WTC11 (cell line): ENCODE measurements at regions not wholly inside any gene's neighbourhood (a gene's known extent, or its start where the extent isn't known, plus 50 kb on each side); places are given as distances from the start of the nearest gene placed in this dataset.

Experiments used
- ATAC-seq: fragments of 200-7000 bp; cut with Tn5 transposase; 2 replicates; pipeline ENCODE4 v1.10.0; 2021; ENCODE audit warnings: mild to moderate bottlenecking, moderate library complexity
- CTCF ChIA-PET: fragments of 300-600 bp; sonication (Branson Sonifier 250); formaldehyde crosslinking; loops from one replicate; lab custom pipeline; 2021; ENCODE audit warnings: antibody characterized with exemption; lab: Charles Lee
- POLR2A ChIA-PET: fragments of 350-600 bp; sonication (Branson Sonifier 250); formaldehyde crosslinking; loops from one replicate; lab custom pipeline; 2021; ENCODE audit warnings: antibody characterized with exemption; lab: Charles Lee
- DNase-seq: peaks from one replicate; pipeline ENCODE4 v3.0.0; 2021; ENCODE audit warnings: low spot score
- H3K27ac Mint-ChIP-seq: 2 replicates; pipeline ENCODE4 v1.8.0; 2021; ENCODE audit warnings: mixed read lengths
- H3K27me3 Mint-ChIP-seq: 2 replicates; pipeline ENCODE4 v1.8.0; 2021; ENCODE audit warnings: low read depth, mild to moderate bottlenecking, moderate library complexity, mixed read lengths
- H3K36me3 Mint-ChIP-seq: 2 replicates; pipeline ENCODE4 v1.8.0; 2021; ENCODE audit warnings: mixed read lengths
- H3K4me1 Mint-ChIP-seq: 2 replicates; pipeline ENCODE4 v1.8.0; 2022; ENCODE audit warnings: mixed read lengths
- H3K4me3 Mint-ChIP-seq: 2 replicates; pipeline ENCODE4 v1.8.0; 2021; ENCODE audit warnings: mild to moderate bottlenecking, moderate library complexity, mixed read lengths
- H3K9me3 Mint-ChIP-seq: 2 replicates; pipeline ENCODE4 v1.8.0; 2021; ENCODE audit warnings: mixed read lengths
- CBFB ChIP-seq: sonication (generic); formaldehyde crosslinking; IDR thresholded peaks from 2 replicates; pipeline ENCODE4 v1.8.1; 2022; ENCODE audit warnings: mild to moderate bottlenecking, low read depth, missing genetic modification reagents
- ETV6 ChIP-seq: sonication (generic); formaldehyde crosslinking; IDR thresholded peaks from 2 replicates; pipeline ENCODE4 v1.8.1; 2022; ENCODE audit warnings: mild to moderate bottlenecking, missing genetic modification reagents
- GRHL2 ChIP-seq: fragments of 250-450 bp; sonication (Bioruptor Pico); IDR thresholded peaks from 2 replicates; pipeline ENCODE4 v1.8.0; 2022; ENCODE audit warnings: mild to moderate bottlenecking, moderate library complexity; ENCODE audit not compliant: insufficient replicate concordance, severe bottlenecking
- GTF2I ChIP-seq: fragments of 250-450 bp; sonication (Bioruptor Pico); conservative IDR thresholded peaks from 2 replicates; pipeline ENCODE4 v1.4.0; 2021; ENCODE audit warnings: mild to moderate bottlenecking
- RELA ChIP-seq: sonication (generic); formaldehyde crosslinking; IDR thresholded peaks from 2 replicates; pipeline ENCODE4 v1.8.1; 2022; ENCODE audit warnings: missing genetic modification reagents, mild to moderate bottlenecking, borderline replicate concordance
- TCF7 ChIP-seq: sonication (generic); formaldehyde crosslinking; IDR thresholded peaks from 2 replicates; pipeline ENCODE4 v1.8.0; 2022; ENCODE audit warnings: mild to moderate bottlenecking, low read depth, missing genetic modification reagents, moderate library complexity
- TEAD1 ChIP-seq: sonication (generic); formaldehyde crosslinking; IDR thresholded peaks from 2 replicates; pipeline ENCODE4 v1.8.0; 2022; ENCODE audit warnings: mild to moderate bottlenecking, missing genetic modification reagents
- TEAD4 ChIP-seq: sonication (generic); formaldehyde crosslinking; IDR thresholded peaks from 2 replicates; pipeline ENCODE4 v1.8.0; 2022; ENCODE audit warnings: mild to moderate bottlenecking, missing genetic modification reagents
- ZNF396 ChIP-seq: fragments of 250-450 bp; sonication (Bioruptor Pico); IDR thresholded peaks from 2 replicates; pipeline ENCODE4 v1.8.0; 2021; ENCODE audit warnings: mild to moderate bottlenecking, moderate library complexity, borderline replicate concordance
- ZNF416 ChIP-seq: fragments of 250-450 bp; sonication (Bioruptor Pico); IDR thresholded peaks from 2 replicates; pipeline ENCODE4 v1.9.0; 2021; ENCODE audit warnings: mild to moderate bottlenecking, inconsistent platforms
- ZNF671 ChIP-seq: fragments of 250-450 bp; sonication (Bioruptor Pico); IDR thresholded peaks from 2 replicates; pipeline ENCODE4 v1.8.0; 2021; ENCODE audit warnings: mild to moderate bottlenecking
- TF ChIP-seq, protein P1 (sequence below): fragments of 250-450 bp; sonication (Bioruptor Pico); IDR thresholded peaks from 2 replicates; pipeline ENCODE4 v1.9.0; 2021; ENCODE audit warnings: mild to moderate bottlenecking, borderline replicate concordance
- TF ChIP-seq, protein P2 (sequence below): sonication (generic); formaldehyde crosslinking; IDR thresholded peaks from 2 replicates; pipeline ENCODE4 v1.8.1; 2022; ENCODE audit warnings: mild to moderate bottlenecking, moderate library complexity, missing genetic modification reagents
- TF ChIP-seq, protein P3 (sequence below): fragments of 250-450 bp; sonication (Bioruptor Pico); IDR thresholded peaks from 2 replicates; pipeline ENCODE4 v1.8.0; 2021; ENCODE audit warnings: mild to moderate bottlenecking
- TF ChIP-seq, protein P4 (sequence below): fragments of 250-450 bp; sonication (Bioruptor Pico); IDR thresholded peaks from 2 replicates; pipeline ENCODE4 v1.9.0; 2021; ENCODE audit warnings: mild to moderate bottlenecking
- TF ChIP-seq, protein P5 (sequence below): sonication (generic); formaldehyde crosslinking; IDR thresholded peaks from 2 replicates; pipeline ENCODE4 v1.8.1; 2022; ENCODE audit warnings: missing genetic modification reagents, borderline replicate concordance
- TF ChIP-seq, protein P6 (sequence below): sonication (generic); formaldehyde crosslinking; IDR thresholded peaks from 2 replicates; pipeline ENCODE4 v1.8.1; 2022; ENCODE audit warnings: mild to moderate bottlenecking, missing genetic modification reagents, moderate library complexity, borderline replicate concordance
- TF ChIP-seq, protein P7 (sequence below): sonication (generic); formaldehyde crosslinking; IDR thresholded peaks from 2 replicates; pipeline ENCODE4 v1.8.1; 2023; ENCODE audit warnings: mild to moderate bottlenecking, missing genetic modification reagents
- TF ChIP-seq, protein P8 (sequence below): sonication (generic); formaldehyde crosslinking; conservative IDR thresholded peaks from 2 replicates; pipeline ENCODE4 v1.8.1; 2022; ENCODE audit warnings: mild to moderate bottlenecking, missing genetic modification reagents

DNA sequence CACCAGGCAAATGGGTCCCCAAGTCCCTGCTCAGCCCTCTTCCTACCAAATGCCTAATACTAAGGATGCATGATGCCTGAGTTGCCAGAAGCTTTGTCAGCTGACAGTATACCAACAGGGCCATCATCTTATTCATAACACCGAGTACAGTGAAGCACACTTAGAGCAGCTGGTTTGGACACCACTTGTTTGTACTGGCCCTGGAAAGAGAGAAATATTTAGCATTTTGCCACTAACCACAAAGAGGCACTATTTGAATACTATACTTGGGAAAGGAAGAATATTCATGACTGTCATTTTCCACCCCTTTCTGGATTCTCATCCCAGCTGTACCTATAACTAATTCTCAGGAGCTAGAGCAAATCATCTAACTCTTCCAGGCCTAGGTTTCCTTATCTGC is 364.4 kb upstream of the KIF2A start (continued):
- TF ChIP-seq, protein P1, sequence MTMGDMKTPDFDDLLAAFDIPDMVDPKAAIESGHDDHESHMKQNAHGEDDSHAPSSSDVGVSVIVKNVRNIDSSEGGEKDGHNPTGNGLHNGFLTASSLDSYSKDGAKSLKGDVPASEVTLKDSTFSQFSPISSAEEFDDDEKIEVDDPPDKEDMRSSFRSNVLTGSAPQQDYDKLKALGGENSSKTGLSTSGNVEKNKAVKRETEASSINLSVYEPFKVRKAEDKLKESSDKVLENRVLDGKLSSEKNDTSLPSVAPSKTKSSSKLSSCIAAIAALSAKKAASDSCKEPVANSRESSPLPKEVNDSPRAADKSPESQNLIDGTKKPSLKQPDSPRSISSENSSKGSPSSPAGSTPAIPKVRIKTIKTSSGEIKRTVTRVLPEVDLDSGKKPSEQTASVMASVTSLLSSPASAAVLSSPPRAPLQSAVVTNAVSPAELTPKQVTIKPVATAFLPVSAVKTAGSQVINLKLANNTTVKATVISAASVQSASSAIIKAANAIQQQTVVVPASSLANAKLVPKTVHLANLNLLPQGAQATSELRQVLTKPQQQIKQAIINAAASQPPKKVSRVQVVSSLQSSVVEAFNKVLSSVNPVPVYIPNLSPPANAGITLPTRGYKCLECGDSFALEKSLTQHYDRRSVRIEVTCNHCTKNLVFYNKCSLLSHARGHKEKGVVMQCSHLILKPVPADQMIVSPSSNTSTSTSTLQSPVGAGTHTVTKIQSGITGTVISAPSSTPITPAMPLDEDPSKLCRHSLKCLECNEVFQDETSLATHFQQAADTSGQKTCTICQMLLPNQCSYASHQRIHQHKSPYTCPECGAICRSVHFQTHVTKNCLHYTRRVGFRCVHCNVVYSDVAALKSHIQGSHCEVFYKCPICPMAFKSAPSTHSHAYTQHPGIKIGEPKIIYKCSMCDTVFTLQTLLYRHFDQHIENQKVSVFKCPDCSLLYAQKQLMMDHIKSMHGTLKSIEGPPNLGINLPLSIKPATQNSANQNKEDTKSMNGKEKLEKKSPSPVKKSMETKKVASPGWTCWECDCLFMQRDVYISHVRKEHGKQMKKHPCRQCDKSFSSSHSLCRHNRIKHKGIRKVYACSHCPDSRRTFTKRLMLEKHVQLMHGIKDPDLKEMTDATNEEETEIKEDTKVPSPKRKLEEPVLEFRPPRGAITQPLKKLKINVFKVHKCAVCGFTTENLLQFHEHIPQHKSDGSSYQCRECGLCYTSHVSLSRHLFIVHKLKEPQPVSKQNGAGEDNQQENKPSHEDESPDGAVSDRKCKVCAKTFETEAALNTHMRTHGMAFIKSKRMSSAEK (CRISPR knock-in tag), result no peak
- TF ChIP-seq, protein P2, sequence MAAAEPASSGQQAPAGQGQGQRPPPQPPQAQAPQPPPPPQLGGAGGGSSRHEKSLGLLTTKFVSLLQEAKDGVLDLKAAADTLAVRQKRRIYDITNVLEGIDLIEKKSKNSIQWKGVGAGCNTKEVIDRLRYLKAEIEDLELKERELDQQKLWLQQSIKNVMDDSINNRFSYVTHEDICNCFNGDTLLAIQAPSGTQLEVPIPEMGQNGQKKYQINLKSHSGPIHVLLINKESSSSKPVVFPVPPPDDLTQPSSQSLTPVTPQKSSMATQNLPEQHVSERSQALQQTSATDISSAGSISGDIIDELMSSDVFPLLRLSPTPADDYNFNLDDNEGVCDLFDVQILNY (CRISPR knock-in tag), result no peak

DNA sequence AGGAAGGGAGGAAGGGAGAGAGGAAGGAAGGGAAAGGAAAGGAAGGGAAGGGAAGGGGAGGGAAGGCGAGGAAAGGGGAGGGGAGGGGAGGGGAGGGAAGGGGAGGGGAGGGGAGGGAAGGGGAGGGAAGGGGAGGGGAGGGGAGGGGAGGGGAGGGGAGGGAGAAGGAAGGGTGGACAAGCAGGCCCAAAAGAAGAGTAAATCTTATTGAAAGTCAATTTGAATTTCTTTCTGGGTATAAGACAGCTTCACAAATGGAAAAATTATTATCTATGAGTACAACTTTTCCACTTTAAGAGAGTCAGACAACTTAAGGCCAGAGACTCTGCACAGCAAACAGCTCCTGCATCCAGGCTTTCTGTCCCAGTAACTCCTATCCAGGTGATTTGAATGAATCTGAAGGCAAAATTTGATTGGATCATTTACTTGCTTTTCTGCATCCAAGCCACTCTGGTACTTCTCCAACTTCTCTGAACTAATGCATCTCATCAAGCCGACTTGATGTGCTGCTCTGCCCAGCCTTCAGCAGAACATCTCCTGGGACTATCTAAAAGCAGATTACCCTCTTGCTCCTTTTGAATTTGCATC is 363.4 kb upstream of the KIF2A start:
- Mint-ChIP-seq H3K27me3 (no peaks in the 10 kb centered on the region; the same call in 1 of the 2 replicates), H3K27ac (no peak overlapping the region), H3K36me3 (no peaks in the 10 kb centered on the region), H3K4me1 (no peaks in the 10 kb centered on the region), H3K4me3 (no peak overlapping the region), H3K9me3 (no peaks in the 10 kb centered on the region)
- ATAC-seq (no peak), DNase-seq (no peak)
- CTCF ChIA-PET, result no interaction called here
- POLR2A ChIA-PET, result no interaction called here
- TF ChIP-seq CBFB (CRISPR knock-in tag) (no peak), GTF2I (CRISPR knock-in tag) (no peak), RELA (CRISPR knock-in tag) (no peak), ZNF396 (CRISPR knock-in tag) (no peak), ZNF416 (CRISPR knock-in tag) (no peak), ZNF671 (CRISPR knock-in tag) (no peak), TEAD4 (CRISPR knock-in tag) (no peak), TCF7 (CRISPR knock-in tag) (no peak), ETV6 (CRISPR knock-in tag) (no peak), GRHL2 (CRISPR knock-in tag) (no peak), TEAD1 (no peak)
- TF ChIP-seq, protein P3, sequence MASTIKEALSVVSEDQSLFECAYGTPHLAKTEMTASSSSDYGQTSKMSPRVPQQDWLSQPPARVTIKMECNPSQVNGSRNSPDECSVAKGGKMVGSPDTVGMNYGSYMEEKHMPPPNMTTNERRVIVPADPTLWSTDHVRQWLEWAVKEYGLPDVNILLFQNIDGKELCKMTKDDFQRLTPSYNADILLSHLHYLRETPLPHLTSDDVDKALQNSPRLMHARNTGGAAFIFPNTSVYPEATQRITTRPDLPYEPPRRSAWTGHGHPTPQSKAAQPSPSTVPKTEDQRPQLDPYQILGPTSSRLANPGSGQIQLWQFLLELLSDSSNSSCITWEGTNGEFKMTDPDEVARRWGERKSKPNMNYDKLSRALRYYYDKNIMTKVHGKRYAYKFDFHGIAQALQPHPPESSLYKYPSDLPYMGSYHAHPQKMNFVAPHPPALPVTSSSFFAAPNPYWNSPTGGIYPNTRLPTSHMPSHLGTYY, result no peak
- TF ChIP-seq, protein P4, sequence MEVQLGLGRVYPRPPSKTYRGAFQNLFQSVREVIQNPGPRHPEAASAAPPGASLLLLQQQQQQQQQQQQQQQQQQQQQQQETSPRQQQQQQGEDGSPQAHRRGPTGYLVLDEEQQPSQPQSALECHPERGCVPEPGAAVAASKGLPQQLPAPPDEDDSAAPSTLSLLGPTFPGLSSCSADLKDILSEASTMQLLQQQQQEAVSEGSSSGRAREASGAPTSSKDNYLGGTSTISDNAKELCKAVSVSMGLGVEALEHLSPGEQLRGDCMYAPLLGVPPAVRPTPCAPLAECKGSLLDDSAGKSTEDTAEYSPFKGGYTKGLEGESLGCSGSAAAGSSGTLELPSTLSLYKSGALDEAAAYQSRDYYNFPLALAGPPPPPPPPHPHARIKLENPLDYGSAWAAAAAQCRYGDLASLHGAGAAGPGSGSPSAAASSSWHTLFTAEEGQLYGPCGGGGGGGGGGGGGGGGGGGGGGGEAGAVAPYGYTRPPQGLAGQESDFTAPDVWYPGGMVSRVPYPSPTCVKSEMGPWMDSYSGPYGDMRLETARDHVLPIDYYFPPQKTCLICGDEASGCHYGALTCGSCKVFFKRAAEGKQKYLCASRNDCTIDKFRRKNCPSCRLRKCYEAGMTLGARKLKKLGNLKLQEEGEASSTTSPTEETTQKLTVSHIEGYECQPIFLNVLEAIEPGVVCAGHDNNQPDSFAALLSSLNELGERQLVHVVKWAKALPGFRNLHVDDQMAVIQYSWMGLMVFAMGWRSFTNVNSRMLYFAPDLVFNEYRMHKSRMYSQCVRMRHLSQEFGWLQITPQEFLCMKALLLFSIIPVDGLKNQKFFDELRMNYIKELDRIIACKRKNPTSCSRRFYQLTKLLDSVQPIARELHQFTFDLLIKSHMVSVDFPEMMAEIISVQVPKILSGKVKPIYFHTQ, result no peak
- TF ChIP-seq, protein P5, sequence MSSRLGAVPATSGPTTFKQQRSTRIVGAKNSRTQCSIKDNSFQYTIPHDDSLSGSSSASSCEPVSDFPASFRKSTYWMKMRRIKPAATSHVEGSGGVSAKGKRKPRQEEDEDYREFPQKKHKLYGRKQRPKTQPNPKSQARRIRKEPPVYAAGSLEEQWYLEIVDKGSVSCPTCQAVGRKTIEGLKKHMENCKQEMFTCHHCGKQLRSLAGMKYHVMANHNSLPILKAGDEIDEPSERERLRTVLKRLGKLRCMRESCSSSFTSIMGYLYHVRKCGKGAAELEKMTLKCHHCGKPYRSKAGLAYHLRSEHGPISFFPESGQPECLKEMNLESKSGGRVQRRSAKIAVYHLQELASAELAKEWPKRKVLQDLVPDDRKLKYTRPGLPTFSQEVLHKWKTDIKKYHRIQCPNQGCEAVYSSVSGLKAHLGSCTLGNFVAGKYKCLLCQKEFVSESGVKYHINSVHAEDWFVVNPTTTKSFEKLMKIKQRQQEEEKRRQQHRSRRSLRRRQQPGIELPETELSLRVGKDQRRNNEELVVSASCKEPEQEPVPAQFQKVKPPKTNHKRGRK (CRISPR knock-in tag), result no peak
- TF ChIP-seq, protein P6, sequence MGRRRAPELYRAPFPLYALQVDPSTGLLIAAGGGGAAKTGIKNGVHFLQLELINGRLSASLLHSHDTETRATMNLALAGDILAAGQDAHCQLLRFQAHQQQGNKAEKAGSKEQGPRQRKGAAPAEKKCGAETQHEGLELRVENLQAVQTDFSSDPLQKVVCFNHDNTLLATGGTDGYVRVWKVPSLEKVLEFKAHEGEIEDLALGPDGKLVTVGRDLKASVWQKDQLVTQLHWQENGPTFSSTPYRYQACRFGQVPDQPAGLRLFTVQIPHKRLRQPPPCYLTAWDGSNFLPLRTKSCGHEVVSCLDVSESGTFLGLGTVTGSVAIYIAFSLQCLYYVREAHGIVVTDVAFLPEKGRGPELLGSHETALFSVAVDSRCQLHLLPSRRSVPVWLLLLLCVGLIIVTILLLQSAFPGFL (CRISPR knock-in tag), result no peak
- TF ChIP-seq, protein P7, sequence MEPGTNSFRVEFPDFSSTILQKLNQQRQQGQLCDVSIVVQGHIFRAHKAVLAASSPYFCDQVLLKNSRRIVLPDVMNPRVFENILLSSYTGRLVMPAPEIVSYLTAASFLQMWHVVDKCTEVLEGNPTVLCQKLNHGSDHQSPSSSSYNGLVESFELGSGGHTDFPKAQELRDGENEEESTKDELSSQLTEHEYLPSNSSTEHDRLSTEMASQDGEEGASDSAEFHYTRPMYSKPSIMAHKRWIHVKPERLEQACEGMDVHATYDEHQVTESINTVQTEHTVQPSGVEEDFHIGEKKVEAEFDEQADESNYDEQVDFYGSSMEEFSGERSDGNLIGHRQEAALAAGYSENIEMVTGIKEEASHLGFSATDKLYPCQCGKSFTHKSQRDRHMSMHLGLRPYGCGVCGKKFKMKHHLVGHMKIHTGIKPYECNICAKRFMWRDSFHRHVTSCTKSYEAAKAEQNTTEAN (CRISPR knock-in tag), result no peak
- TF ChIP-seq, protein P8, sequence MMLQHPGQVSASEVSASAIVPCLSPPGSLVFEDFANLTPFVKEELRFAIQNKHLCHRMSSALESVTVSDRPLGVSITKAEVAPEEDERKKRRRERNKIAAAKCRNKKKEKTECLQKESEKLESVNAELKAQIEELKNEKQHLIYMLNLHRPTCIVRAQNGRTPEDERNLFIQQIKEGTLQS, result no peak
